ENCODE measurements at regions not wholly inside any gene's neighbourhood (a gene's known extent, or its start where the extent isn't known, plus 50 kb on each side); places are given as distances from the start of the nearest gene placed in this dataset.

GRCh38 chr12:38389614-38390013, 73.0 kb downstream of the ALG10B start:
- H3K27ac ChIP-seq (ENCODE audit: low read depth, low read length), result no peak overlapping the region
- no peak overlapping the region for H3K9ac ChIP-seq (ENCODE audit: extremely low read depth, low read length, poor library complexity, severe bottlenecking)
- Mint-ChIP-seq H3K4me3 (no peak overlapping the region), H3K9me3 (peaks cover 6% of the 10 kb centered on the region), H3K4me1 (peaks cover 13% of the 10 kb centered on the region), H3K27ac (no peak overlapping the region), H3K27me3 (ENCODE audit: insufficient read depth) (no peaks in the 10 kb centered on the region), H3K36me3 (ENCODE audit: low read depth) (peaks cover under 1% of the 10 kb centered on the region)
- TF ChIP-seq CTCF (conservative IDR thresholded peaks at IDR 0.05), result no peak
- peaks cover 1% of the 10 kb centered on the region for H3K9me3 ChIP-seq (ENCODE audit: control insufficient read depth, low read length)
- H3K27me3 ChIP-seq (ENCODE audit: control insufficient read depth, insufficient read depth, low read length, poor library complexity, severe bottlenecking), result no peaks in the 10 kb centered on the region
- H3K36me3 ChIP-seq (ENCODE audit: control insufficient read depth, insufficient read depth, low read length), result no peaks in the 10 kb centered on the region
- H3K4me1 ChIP-seq (ENCODE audit: control insufficient read depth, insufficient read depth, low read length), result no peaks in the 10 kb centered on the region
- DNase-seq, result no peak
- H3K4me3 ChIP-seq (ENCODE audit: low read length), result no peak overlapping the region

- Histone ChIP-seq H3K4me3 (ENCODE audit: low read length) (no peak overlapping the region), H3K9me3 (ENCODE audit: control insufficient read depth, low read length) (peaks cover 6% of the 10 kb centered on the region), H3K9ac (ENCODE audit: extremely low read depth, low read length, poor library complexity, severe bottlenecking) (no peak overlapping the region), H3K36me3 (ENCODE audit: control insufficient read depth, insufficient read depth, low read length) (no peaks in the 10 kb centered on the region), H3K27me3 (ENCODE audit: control insufficient read depth, insufficient read depth, low read length, poor library complexity, severe bottlenecking) (no peaks in the 10 kb centered on the region), H3K4me1 (ENCODE audit: control insufficient read depth, insufficient read depth, low read length) (no peaks in the 10 kb centered on the region), H3K27ac (ENCODE audit: low read depth, low read length) (no peak overlapping the region)
- Mint-ChIP-seq H3K36me3 (ENCODE audit: low read depth) (no peaks in the 10 kb centered on the region), H3K27me3 (ENCODE audit: insufficient read depth) (no peaks in the 10 kb centered on the region), H3K9me3 (peaks cover 3% of the 10 kb centered on the region), H3K27ac (no peak overlapping the region), H3K4me3 (no peak overlapping the region), H3K4me1 (peaks cover 1% of the 10 kb centered on the region)
- 83 to 85% methylated on average over 1 of the region's 1 CpG for WGBS, 2 experiments (ENCODE audit: insufficient coverage in 1 of 2, insufficient read length in 1 of 2)
- no peak for TF ChIP-seq CTCF (conservative IDR thresholded peaks at IDR 0.05)
- DNase-seq, result no peak
Observed at GRCh38 chr12:38391007-38391406, 74.4 kb downstream of the ALG10B start.

- H3K36me3 ChIP-seq (ENCODE audit: control insufficient read depth, insufficient read depth, low read length), result no peaks in the 10 kb centered on the region
- no peak overlapping the region for H3K4me3 Mint-ChIP-seq
- 90 to 91% methylated on average over 2 to 5 of the region's 5 CpGs for WGBS, 2 experiments (ENCODE audit: insufficient coverage in 1 of 2, insufficient read length in 1 of 2)
- H3K9me3 ChIP-seq (ENCODE audit: control insufficient read depth, low read length), result peaks cover 21% of the 10 kb centered on the region
- H3K27me3 ChIP-seq (ENCODE audit: control insufficient read depth, insufficient read depth, low read length, poor library complexity, severe bottlenecking), result no peaks in the 10 kb centered on the region
- TF ChIP-seq CTCF (conservative IDR thresholded peaks at IDR 0.05), result no peak
- H3K4me1 Mint-ChIP-seq, result no peaks in the 10 kb centered on the region
- no peak for DNase-seq
- H3K27me3 Mint-ChIP-seq (ENCODE audit: insufficient read depth), result no peaks in the 10 kb centered on the region
- H3K9ac ChIP-seq (ENCODE audit: extremely low read depth, low read length, poor library complexity, severe bottlenecking), result no peak overlapping the region
- H3K9me3 Mint-ChIP-seq, result peaks cover 14% of the 10 kb centered on the region
- no peaks in the 10 kb centered on the region for H3K36me3 Mint-ChIP-seq (ENCODE audit: low read depth)
- no peak overlapping the region for H3K27ac Mint-ChIP-seq
- no peaks in the 10 kb centered on the region for H3K4me1 ChIP-seq (ENCODE audit: control insufficient read depth, insufficient read depth, low read length)
- H3K4me3 ChIP-seq (ENCODE audit: low read length), result no peak overlapping the region
- no peak overlapping the region for H3K27ac ChIP-seq (ENCODE audit: low read depth, low read length)
Observed at GRCh38 chr12:38392554-38393144, 76.1 kb downstream of the ALG10B start.

Data from endodermal cell (in vitro differentiated cells).